Hepatic stellate cell (primary cell): ENCODE measurements at regions not wholly inside any gene's neighbourhood (a gene's known extent, or its start where the extent isn't known, plus 50 kb on each side); places are given as distances from the start of the nearest gene placed in this dataset.

Experiments
- DNase-seq: peaks from one replicate; pipeline ENCODE4 v3.0.0; 2011; ENCODE audit warnings: low spot score

DNA sequence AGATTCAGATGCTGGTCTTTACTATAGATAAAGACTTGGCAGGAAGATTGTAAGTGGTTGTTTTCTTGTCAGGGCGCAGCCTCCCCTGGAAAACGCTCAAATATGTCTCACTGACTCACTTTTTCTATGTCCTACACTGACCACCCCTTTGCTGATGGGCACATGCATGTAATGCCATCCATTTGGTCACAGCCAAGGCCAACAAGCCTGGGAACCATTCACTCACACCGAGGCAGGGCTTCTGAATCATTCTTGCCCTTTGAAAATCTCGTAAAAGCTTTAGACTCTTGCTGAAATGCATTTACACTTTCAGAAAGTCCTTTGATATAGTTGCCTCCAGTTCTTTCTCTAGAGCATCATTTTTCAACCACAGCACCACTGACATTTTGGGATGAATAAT is 249.4 kb downstream of the ACTL7B start:
- DNase-seq, result no peak

DNA sequence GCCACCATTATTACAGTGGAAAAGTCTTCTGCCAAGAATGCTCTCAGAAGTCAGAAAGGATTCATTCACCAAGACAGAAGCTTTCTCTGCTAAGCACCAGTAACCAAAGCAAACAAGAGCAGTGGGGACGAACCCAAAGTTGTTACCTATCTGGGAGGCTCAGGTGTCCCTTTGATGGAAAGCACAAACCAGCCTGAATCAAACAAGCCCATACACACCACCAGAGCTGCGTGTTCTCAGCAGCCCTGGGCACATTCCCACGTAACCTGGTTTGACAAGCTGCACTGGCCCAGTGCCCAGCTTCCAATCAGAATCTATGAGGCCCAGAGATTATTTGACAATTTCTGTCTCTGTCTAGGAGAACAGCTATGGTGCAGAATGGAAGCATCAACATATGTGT is 252.6 kb downstream of the ACTL7B start:
- no peak for DNase-seq

DNA sequence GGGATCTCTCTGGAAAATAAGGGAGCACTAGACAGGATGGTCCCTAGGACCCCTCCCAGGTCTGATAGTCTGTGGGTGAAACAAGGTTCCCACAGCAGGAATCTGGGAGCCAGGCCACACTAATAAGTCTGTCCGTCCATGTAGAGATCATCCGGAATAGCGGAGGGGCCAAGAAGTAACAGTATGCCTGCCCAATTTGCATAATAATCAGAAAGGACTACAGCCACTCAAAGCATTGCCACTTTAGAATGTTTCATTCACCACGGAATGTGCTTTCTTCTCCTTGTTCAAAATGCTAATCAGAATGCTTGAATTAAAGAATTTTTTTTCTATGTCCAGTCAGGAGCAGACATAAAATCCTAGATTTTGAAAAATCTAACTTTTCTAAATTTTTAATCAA is 254.9 kb downstream of the ACTL7B start:
- DNase-seq, result no peak

DNA sequence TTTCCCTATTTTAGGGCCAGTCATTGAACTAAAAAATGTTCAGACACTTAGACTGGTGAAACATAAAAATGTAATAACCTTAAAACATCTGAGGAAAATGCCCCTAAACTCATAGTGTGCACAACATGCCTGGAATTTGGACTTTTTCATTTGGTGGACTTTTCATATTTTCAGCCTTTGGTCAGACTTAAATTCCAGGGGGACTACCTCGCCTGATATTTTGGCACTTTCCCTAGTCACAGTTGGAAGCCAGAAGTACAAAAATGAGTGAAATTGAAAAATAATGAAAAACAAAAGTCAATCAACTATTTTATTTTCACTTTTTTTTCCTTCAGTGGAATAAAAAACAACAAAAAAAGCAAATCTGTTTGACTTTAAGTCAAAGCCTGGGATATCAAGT is 256.2 kb downstream of the ACTL7B start:
- no peak for DNase-seq

DNA sequence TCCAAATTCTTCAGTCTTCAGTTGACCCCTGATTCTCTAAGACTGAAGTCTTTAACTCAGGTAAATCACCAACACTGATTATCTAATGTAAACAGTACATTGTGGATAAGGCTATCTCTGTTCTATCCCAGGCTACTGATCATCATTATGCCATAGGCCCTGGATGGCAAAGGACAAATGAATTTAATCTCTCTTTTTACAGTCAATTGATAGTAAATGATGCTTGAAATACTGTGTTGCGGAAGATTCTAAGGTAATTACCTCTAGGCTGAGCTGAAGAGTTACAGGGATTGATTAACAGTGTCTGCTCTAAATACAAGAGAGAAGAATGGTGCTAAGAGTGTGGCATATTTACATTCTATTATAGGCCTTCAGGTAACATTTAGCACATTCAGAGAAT is 264.7 kb downstream of the ACTL7B start:
- DNase-seq, result no peak

DNA sequence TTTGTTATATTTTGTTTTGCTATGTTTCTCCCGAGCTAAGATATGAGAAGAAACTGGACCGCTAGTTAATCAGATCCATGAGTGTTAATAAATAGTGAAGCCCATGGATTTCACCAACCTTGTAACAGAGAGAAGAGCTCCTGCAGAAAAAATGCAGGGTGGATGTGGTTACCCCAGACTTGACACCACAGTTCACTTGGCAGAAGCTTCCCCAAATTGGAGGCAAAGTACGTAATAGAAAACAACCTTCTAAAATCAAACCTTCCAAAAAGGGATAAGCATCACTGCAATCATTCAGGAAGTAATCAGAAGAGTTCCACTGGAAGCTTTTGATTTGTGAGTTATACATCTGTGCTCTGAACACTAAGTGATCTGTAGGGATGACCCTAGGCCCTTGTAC is 267.5 kb downstream of the ACTL7B start:
- DNase-seq, result no peak

DNA sequence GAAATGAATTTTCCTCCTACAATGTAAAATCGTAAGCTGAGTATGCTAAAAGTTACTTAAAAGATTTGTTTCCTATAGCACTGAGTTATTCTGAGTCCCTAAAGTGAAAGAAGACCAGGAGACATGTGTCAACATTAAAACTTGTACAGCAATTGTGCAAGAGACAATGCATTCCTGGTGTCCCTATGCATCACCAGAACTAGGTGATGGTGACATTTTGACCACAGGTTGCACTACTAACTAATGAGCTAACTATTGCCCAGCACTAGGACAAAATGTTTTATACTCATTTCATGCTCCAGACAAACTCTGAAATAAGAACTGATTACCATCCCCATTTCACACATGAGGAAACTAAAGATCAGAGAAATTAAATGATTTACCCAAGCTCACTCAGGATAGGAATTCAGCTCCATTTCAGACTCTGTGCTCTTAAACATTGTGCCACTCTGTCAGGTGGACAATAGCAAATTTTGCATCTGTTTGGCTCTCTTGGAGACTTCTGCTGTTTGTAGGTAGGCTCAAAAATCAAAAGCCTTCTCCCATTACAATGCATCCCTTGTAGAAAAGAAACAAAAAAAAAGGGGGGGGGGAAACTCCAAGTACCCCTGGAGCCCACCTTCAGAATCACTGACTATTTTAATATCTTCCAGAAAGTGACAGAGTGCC is 269.2 kb downstream of the ACTL7B start:
- no peak for DNase-seq

DNA sequence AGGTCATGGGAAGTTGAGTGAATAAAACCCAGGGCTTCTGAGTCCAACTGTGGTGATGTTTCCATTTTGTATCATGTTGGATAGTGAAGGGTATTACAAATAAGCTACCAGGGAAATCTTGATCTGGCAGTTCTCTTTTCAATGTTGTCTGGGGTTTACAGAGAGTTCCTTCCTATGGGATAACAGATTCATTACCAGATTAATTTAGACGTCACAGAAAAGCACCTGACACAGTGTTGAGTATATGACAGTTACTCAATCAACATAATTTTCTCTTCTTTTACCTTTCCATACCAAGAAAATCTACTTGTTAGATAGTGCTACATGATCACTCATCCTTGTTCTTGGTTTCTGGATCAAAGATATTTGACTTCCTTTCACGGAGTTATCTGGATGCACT is 270.9 kb downstream of the ACTL7B start:
- DNase-seq, result no peak

DNA sequence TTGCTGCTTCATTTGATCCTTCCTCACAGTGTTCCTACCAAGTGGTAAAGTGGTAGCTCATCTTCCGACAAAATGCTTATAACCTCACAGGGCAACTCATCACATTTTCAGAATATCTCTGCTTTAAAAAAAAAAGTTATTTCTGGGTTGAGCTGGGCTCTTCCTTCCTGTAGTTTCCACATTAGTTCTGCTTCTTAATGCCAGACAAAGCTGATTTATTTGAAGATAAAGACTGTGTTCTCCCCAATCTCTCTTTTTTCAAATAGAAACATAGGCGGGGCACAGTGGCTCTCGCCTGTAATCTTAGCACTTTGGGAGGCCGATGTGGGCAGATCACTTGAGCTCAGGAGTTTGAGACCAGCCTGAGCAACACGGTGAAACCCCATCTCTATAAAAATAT is 273.1 kb downstream of the ACTL7B start:
- DNase-seq, result no peak

DNA sequence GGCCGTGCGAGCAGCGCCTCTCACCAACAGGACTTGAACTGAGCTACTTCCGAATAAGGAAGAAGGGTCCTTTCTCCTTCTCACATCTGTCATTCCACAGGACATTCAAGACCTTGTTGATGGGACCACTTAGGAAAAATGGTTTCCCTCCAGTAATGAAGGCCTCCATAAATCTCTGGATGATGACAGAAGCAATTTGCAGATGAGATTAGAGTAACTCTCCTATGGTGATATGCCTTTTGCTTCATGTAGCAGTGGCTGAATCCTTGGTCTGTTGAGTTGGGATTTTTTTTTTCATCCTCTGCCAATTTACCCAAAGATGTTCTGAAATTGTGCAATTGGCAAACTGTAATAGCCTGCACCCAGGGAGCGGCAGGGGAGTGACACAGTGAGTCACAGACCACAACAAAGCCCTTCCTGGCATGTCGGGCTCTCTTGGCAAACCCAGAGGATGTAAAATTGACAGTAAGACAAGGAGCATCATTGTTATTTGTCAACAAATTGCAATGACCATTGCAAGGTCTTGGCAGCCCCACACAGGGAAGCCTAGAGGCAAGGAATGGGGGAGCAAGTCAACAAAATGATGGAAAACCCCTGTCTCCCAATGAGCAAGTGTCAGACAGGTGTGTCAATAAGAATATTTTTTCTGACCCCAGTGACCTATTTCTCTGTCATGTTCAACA is 275.9 kb downstream of the ACTL7B start:
- no peak for DNase-seq

DNA sequence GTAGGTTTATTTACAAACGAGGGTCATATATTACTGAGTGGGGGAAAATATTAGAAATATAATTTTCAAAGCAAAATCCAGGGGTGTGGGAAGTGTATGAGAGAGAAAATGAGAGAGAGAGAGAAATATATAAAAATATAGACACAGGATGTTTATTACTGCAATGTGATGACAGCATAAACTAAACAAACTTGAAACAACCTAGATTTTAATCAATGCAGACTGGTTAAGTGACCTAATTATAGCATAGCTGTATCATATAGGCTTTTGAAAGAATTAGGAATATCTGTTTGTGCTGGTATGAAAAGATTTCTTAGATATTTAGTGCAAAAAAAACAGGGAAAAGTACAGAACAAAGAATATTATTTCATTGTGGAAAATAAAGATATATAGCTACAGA is 280.5 kb downstream of the ACTL7B start:
- no peak for DNase-seq

DNA sequence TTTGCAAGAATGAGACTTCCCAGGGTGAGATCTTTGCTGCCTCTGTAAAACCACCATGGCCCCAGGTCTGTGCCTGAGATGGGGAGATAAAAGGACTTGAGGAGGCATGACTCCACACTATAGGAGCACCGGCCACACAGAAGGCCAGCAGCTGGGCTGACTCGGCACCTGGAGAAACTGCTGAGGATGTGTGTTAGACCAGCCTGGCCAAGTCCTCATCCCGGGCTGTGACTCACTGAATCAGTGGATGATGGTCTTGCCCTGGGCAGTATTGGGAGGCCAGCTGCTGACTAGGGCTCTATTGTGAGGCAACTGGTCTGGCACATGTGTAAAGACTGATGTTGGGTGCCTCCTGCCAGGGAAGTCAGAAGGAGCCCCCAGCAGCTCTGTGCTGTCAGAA is 286.2 kb downstream of the ACTL7B start:
- DNase-seq, result no peak

DNA sequence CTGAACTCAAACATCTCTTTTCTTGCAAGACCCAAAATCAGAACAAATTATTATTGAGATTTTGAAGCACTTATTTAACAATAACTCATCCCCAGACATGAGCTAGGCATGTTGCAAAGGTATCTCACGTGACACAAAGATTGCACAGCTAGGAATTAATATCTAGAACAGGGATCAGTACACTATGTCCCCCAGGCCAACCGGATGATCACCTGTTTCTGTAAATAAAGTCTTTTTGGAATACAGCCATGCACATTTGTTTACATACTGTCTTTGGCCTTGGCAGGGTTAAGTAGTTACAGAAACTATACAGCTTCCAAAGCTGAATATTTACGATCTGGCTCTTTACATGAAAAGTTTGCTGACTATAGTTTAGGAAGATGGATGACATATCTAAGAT is 287.7 kb downstream of the ACTL7B start:
- DNase-seq, result no peak

DNA sequence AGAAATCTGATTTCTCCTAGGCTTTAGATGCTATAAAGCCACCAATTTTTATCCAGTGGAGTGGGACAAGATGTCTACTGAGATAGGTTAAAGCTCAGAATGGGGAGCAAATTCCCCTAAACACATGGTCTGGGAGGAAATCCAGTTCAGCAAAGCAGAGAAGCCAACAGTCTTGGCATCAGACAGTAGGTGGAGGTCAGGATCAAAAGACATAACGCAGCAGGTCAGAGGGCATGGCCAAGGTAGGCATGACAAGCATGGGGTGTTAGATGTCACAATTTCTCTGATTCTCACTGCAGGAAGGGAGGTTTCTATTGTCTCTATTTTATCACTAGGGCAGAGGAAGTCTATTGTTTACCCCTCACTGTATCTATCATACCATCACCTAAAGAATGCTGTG is 288.2 kb downstream of the ACTL7B start:
- no peak for DNase-seq

DNA sequence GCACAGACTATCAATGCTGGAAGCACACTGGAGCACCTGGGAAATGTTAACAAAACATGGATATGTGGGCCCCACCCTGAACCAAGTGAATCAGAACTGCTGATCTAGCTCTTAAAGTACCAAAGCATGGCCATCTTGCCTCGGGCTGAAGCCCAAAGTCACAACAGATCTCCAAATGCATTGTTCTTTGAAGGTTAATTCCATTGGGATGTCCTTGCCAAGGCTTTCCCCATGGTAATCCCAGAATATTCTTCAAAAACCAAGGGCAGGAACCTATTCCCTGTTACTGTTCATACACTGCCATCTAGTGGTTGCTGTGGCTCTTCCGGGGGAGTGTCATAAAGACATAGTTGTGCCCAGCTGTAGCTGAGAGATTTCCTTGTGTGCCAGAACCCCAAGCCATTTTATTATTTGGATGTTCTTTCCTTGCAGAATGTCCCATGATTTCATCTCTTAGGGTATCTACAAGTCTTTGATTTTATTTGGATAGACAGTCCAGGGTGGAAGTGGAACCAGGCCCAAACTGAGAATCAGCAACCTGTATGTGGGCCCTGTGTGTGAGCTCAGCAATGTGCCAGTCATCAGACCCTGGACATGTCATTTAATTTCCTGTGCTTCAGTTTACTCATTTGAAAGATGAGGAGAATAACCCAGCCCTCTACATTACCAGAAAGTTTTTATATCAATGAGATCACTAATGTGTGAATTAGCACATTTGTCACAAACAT is 290.0 kb downstream of the ACTL7B start:
- peak; percentile 65 for DNase-seq

DNA sequence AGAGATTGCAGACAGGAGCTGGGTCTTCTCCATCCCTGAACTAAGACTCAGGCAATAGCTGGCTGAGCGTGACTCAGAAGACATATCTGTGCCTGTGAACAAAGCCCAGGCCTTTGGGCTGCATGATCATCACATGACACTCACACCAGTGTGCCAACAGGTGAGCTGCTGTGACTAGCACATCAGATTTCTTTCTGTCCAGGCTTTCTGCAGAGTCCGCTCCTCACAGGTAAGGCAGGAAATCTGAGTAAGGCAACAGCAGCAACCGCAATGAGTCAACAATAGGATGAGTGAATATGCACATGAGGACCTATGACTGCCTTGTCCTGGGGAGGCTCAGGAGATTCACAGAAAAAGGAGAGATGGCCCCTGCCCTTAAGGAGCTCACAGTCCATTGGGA is 293.6 kb downstream of the ACTL7B start:
- no peak for DNase-seq

DNA sequence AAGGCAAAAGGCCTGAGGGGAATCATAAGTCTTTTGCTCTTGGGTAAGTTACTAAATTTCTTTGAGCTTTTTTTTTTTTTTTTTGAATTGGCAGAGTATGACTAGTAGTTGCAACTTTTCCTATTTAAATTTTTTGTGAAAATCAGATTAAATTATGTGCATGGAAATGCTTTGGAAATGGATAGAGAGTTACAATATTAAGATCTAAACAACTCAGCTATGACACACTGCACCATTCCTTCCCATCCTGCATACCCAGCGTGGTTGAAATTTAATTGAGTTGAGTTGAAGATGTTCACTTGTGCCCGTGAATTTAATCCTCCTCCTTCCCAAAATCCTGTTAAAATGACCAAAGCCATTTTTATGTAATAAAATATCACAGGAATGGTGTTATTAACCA is 296.4 kb downstream of the ACTL7B start:
- DNase-seq, result no peak

DNA sequence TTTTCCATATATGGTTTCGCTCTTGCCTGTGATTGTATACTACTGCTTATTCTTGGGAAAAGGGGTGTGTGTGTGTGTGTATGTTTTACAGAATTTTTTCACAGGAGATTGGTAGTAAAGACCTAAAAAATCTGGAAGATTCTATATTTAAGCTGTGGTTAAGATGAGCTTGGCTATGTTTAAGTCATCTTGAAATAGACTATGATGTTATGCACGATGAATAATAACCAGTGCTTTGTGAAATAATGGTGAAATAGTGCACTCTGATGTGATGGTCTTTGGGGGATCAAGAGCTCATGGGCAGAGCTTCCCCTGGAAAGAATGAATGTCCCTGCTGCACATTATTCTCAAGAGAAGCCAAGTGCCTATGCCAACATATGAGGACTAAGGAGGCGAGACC is 301.0 kb downstream of the ACTL7B start:
- DNase-seq, result no peak

DNA sequence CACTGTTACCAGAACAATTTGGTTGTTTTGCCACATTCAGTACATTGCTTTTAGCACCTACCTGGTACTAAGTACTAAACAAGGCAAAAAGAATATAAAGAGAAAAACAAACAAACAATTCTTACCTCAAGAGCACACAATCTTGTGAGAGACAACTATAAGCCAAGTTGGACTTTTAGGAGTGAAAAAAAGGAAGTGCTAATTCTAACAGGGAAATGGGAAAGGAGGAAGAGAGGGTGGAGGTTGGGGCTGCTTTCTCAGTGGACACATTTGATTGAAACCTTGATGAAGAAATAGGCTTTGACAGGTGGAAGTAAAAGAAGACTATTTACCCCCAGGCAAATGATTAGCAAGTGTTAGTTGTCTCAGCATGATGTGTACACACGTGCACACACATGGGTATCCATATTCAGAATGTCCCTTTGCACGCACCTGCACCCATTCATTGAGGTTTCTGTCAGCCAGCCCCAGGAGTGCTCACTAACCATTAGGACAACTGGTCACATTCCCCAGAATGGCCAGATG is 302.6 kb downstream of the ACTL7B start:
- DNase-seq, result no peak

DNA sequence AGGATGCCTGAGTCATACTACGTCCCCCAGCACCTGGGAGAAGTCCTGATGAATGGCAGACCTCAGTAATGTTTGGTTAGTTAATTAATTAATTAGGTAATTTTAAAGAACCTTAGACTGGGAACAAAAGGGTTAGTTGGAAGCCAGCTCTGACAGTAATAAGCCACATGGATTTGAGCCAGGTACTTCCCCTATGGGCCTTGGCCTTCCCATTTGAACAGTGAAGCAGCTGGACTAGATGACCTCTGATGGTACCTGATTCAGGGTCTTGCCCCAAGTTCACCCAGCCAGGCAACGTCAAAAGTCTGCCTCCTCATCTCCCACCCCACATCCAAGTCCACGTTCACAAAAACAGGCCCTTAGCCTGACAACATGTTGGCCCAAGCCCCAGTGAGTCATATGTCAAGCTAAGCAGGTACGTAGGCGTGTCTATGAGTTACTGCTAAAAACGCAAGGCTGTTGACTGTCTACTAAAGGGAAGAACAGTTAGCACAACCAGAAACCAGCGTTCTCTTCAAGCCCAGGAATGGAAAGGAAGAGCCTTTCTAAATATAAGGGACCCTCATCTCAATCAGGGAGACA is 303.2 kb downstream of the ACTL7B start:
- DNase-seq, result no peak

DNA sequence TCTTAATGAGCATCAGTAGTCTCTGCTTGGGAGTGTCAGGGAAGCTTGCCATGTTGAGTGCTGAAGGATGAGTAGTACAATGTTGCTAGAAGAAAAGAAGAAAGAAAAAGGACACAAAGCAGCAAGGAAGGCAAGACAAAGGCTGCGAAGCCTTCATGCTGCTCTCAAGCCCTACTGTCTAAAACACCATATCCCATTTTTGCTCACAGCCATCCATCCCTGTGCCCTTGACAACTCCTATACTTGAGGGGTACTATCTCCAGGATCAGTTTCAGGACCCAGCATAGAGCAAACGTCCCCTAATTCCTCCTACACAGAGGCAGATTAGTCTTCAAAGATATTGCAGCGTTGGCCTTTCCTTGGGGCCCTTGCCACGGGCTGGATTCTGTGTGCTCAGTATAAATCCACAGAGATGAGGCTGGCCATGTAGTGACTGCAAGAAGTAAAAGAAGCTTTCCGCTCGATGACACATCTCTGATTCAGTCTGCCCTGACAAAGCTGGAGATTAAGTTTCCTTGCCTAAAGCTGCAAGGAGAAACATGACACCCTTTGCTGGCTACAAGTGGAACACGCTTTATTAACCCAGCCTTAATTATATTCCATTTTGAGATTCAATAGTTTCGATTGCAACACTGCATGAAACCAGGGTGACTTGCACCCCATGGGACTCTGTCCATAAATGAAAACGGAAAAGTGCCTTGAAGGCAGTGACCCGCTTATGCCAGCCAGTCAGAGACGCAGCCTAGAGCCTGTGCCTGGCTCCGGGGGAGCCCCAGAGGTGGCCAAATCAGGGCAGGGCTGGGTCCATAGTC is 304.6 kb downstream of the ACTL7B start:
- DNase-seq, result peak; percentile 14

DNA sequence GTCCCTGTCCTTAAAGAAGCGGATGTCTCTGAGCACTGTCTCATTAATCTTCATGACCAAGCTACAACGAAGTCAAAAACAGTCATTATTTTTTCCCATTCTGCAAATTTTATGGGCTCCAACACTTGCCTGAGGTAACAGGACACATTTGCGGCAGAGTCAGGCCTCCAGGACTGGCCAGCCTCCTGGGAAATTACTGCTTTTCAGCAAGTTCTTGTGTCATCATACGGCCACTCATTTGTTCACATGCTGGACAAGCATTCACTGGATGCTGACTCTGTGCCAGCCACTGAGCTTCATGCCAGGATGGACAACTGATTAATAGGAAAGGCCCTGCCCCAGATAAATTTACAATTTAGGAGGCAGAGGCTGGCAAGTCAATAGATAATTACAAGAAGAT is 305.7 kb downstream of the ACTL7B start:
- DNase-seq, result no peak
